K562 (cell line): ENCODE measurements at regions not wholly inside any gene's neighbourhood (a gene's known extent, or its start where the extent isn't known, plus 50 kb on each side); places are given as distances from the start of the nearest gene placed in this dataset.

Experiments used
- CTBP1 ChIP-seq: fragments of 450-650 bp; IDR thresholded peaks from 2 replicates; pipeline ENCODE4 v1.6.1; 2016; ENCODE audit warnings: borderline replicate concordance
- E2F3 ChIP-seq: fragments of 250-450 bp; sonication (Bioruptor Pico); IDR thresholded peaks from 2 replicates; pipeline ENCODE4 v1.4.0; 2020; ENCODE audit warnings: mild to moderate bottlenecking
- FOSL1 ChIP-seq: fragments of 200-800 bp; sonication (Bioruptor generic); conservative IDR thresholded peaks from 2 replicates; pipeline ENCODE4 v1.6.1; 2016; ENCODE audit warnings: missing genetic modification characterization, missing compliant biosample characterization
- GATAD2A ChIP-seq: fragments of 450-650 bp; IDR thresholded peaks from 2 replicates; pipeline ENCODE4 v1.6.1; 2017
- GATAD2B ChIP-seq: fragments of 450-650 bp; IDR thresholded peaks from 2 replicates; pipeline ENCODE4 v1.6.1; 2017; ENCODE audit warnings: mild to moderate bottlenecking, borderline replicate concordance
- HSF4 ChIP-seq: fragments of 250-450 bp; sonication (Bioruptor Pico); IDR thresholded peaks from 2 replicates; pipeline ENCODE4 v2.1.2; 2022; ENCODE audit warnings: mild to moderate bottlenecking, moderate library complexity, borderline replicate concordance
- KDM4B ChIP-seq, 2 experiments: fragments of 450-650 bp in 1 of 2; sonication (generic) in 1 of 2; IDR thresholded peaks; 2 replicates each; pipeline ENCODE4 v1.6.1; 2016 to 2017; ENCODE audit warnings: borderline replicate concordance in 2 of 2, antibody characterized with exemption in 1 of 2, low read depth in 1 of 2, mild to moderate bottlenecking in 1 of 2
- KLF1 ChIP-seq: fragments of 450-650 bp; IDR thresholded peaks from 2 replicates; pipeline ENCODE4 v1.6.1; 2016; ENCODE audit warnings: missing genetic modification characterization, missing compliant biosample characterization
- L3MBTL2 ChIP-seq: fragments of 450-650 bp; IDR thresholded peaks from 2 replicates; pipeline ENCODE4 v1.6.1; 2016; ENCODE audit warnings: mild to moderate bottlenecking, moderate library complexity
- LCOR ChIP-seq: sonication (generic); formaldehyde crosslinking; IDR thresholded peaks from 2 replicates; pipeline ENCODE4 v1.8.0; 2022; ENCODE audit warnings: mild to moderate bottlenecking, missing genetic modification reagents
- MYNN ChIP-seq, 2 experiments: sonication (generic); formaldehyde crosslinking in 1 of 2; IDR thresholded peaks; 2 replicates each; pipeline versions ENCODE4 v1.5.0 to v1.6.1; 2016 to 2020; ENCODE audit warnings: antibody characterized with exemption in 1 of 2, missing genetic modification reagents in 1 of 2
- POLR2AphosphoS2 ChIP-seq: IDR thresholded peaks from 2 replicates; pipeline ENCODE4 v1.6.1; 2012; ENCODE audit warnings: low read length, improper control_type of control experiment
- POLR2AphosphoS5 ChIP-seq: IDR thresholded peaks from 2 replicates; pipeline ENCODE4 v1.6.1; 2011; ENCODE audit warnings: mild to moderate bottlenecking, low read depth, low read length, moderate library complexity; ENCODE audit not compliant: control insufficient read depth, insufficient read depth
- PRDM10 ChIP-seq: fragments of 450-650 bp; IDR thresholded peaks from 2 replicates; pipeline ENCODE4 v1.6.1; 2018; ENCODE audit not compliant: partially characterized antibody
- SMAD1 ChIP-seq: fragments of 150-350 bp; IDR thresholded peaks from 2 replicates; pipeline ENCODE4 v1.6.1; 2014; ENCODE audit warnings: low read length, low read depth; ENCODE audit not compliant: partially characterized antibody
- SMARCE1 ChIP-seq: fragments of 450-650 bp; IDR thresholded peaks from 2 replicates; pipeline ENCODE4 v1.7.1; 2016; ENCODE audit warnings: mild to moderate bottlenecking
- SMC3 ChIP-seq: conservative IDR thresholded peaks from 2 replicates; pipeline ENCODE4 v1.6.1; 2011; ENCODE audit warnings: low read depth, low read length, improper control_type of control experiment; ENCODE audit not compliant: insufficient read depth
- SOX6 ChIP-seq: fragments of 450-650 bp; IDR thresholded peaks from 2 replicates; pipeline ENCODE4 v1.6.1; 2014; ENCODE audit warnings: mild to moderate bottlenecking
- SRSF9 ChIP-seq: fragments of 200-400 bp; formaldehyde crosslinking; IDR thresholded peaks from 2 replicates; pipeline ENCODE4 v1.6.1; 2017; ENCODE audit warnings: low read depth, low read length, borderline replicate concordance
- STAT5A ChIP-seq: IDR thresholded peaks from 2 replicates; pipeline ENCODE4 v1.6.1; 2012; ENCODE audit warnings: low read length, inconsistent platforms, borderline replicate concordance
- XRCC3 ChIP-seq: fragments of 450-650 bp; IDR thresholded peaks from 2 replicates; pipeline ENCODE4 v1.6.1; 2017; ENCODE audit warnings: mild to moderate bottlenecking, moderate library complexity
- ZBTB5 ChIP-seq: fragments of 450-650 bp; IDR thresholded peaks from 2 replicates; pipeline ENCODE4 v1.6.1; 2017; ENCODE audit warnings: antibody characterized with exemption
- ZNF175 ChIP-seq: fragments of 200-800 bp; sonication (Bioruptor generic); IDR thresholded peaks from 2 replicates; pipeline ENCODE4 v1.6.1; 2016; ENCODE audit warnings: low read depth, mild to moderate bottlenecking, missing genetic modification characterization, missing compliant biosample characterization
- ZNF408 ChIP-seq: fragments of 250-450 bp; sonication (Bioruptor Pico); IDR thresholded peaks from 2 replicates; pipeline ENCODE4 v1.4.0; 2020; ENCODE audit warnings: low read depth, mild to moderate bottlenecking, moderate library complexity
- ZNF584 ChIP-seq: fragments of 200-800 bp; sonication (Bioruptor generic); IDR thresholded peaks from 2 replicates; pipeline ENCODE4 v1.6.1; 2016; ENCODE audit warnings: low read depth, mild to moderate bottlenecking, missing genetic modification characterization, missing compliant biosample characterization

GRCh38 chr4:79678472-79679202 lies 270.6 kb upstream of the GK2 start (continued):
- no peak for TF ChIP-seq SRSF9
- TF ChIP-seq SMARCE1, result peak; percentile 97
- no peak for TF ChIP-seq XRCC3
- TF ChIP-seq ZNF175 (CRISPR knock-in tag), result no peak
- 0 out of 2 replicates have a peak, but pooled peaks have one; percentile 42 for TF ChIP-seq GATAD2A
- TF ChIP-seq POLR2AphosphoS5, result peak; percentile 42; the same call in 1 of the 2 replicates
- TF ChIP-seq MYNN (IDR thresholded peaks at IDR 0.05), result 0 out of 2 replicates have a peak, but pooled peaks have one; percentile 33
- no peak for TF ChIP-seq MYNN (CRISPR knock-in tag; IDR thresholded peaks at IDR 0.05)
- TF ChIP-seq KDM4B (IDR thresholded peaks at IDR 0.05; ENCODE audit: borderline replicate concordance in 2 of 2, low read depth in 1 of 2), result no peak
- no peak for TF ChIP-seq KLF1
- TF ChIP-seq GATAD2B, result peak; percentile 79; the same call in 1 of the 2 replicates
- no peak for TF ChIP-seq ZNF408 (CRISPR knock-in tag)
- no peak for TF ChIP-seq PRDM10
- TF ChIP-seq HSF4 (CRISPR knock-in tag), result no peak
- TF ChIP-seq LCOR, result peak; percentile 52; the same call in 1 of the 2 replicates
- peak; percentile 81 for TF ChIP-seq CTBP1
- TF ChIP-seq STAT5A, result peak; percentile 75; the same call in 1 of the 2 replicates
- no peak for TF ChIP-seq E2F3 (CRISPR knock-in tag)
- TF ChIP-seq POLR2AphosphoS2, result no peak
- peak; percentile 73 for TF ChIP-seq L3MBTL2
- TF ChIP-seq SMAD1, result no peak
- peak; percentile 97 for TF ChIP-seq FOSL1 (tag)
- no peak for TF ChIP-seq ZBTB5
- 0 out of 2 replicates have a peak, but pooled peaks have one; percentile 18 for TF ChIP-seq ZNF584 (CRISPR knock-in tag)
- TF ChIP-seq SOX6, result peak; percentile 92
- no peak for TF ChIP-seq SMC3
